ENCODE measurements at regions not wholly inside any gene's neighbourhood (a gene's known extent, or its start where the extent isn't known, plus 50 kb on each side); places are given as distances from the start of the nearest gene placed in this dataset.
"Not testable (repeated sequence)": the region's sequence is repeated elsewhere in the genome, so short reads cannot be mapped to it uniquely, and the experiment has no call there.

DNA sequence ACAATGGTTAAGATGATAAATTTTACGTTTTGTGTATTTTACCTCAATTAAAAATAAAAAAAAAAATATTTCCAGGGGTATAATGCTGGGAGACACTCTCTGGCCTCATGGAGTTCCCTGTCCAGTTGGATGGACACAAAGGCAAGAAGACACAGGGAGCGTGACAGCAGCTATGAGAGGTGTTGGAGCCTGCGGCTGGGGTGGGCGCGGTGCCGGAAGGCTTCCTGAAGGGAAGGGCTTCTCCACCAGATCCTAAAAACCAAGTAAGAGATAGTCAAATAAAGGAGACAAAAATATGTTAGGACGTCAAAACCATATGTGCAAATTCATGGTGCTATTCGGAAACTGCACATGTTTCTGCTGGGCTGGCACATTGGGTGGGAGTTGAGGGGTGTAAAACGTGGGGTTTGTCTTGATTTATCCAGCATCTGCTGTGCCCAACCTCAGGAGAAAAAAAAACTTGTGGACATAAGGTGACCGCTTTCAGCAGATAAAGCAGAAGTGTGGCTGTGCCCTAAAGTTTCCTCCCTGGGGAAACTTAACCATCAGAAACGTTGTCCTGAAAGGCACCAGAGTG, 467.6 kb downstream of the RNF144A start:
- Histone ChIP-seq H3K9me3 (ENCODE audit: control insufficient read depth in 4 of 4, low read length in 3 of 4) (no peaks in the 10 kb centered on the region), H3K9ac (ENCODE audit: low read depth in 1 of 2, low read length in 2 of 2) (no peak overlapping the region), H3K27me3 (ENCODE audit: control insufficient read depth in 4 of 4, insufficient read depth in 4 of 4, low read length in 3 of 4) (peaks cover 0 to 5% (median 0%) of the 10 kb centered on the region in 4 donors), H3K36me3 (ENCODE audit: control insufficient read depth in 4 of 4, insufficient read depth in 3 of 4, low read depth in 1 of 4, low read length in 3 of 4) (no peaks in the 10 kb centered on the region), H3K4me1 (ENCODE audit: control insufficient read depth in 4 of 4, insufficient read depth in 4 of 4, low read length in 3 of 4) (no peaks in the 10 kb centered on the region), H3K4me3 (ENCODE audit: low read depth in 1 of 3, low read length in 3 of 3) (no peak overlapping the region), H3K27ac (ENCODE audit: low read depth in 1 of 2, low read length in 2 of 2) (no peak overlapping the region)
- DNase-seq (ENCODE audit: low spot score), result no peak
- TF ChIP-seq NR2F2 (IDR thresholded peaks at IDR 0.05) (no peak), FOXA2 (IDR thresholded peaks at IDR 0.05) (no peak), YY1 (IDR thresholded peaks at IDR 0.05) (no peak), FOXA1 (IDR thresholded peaks at IDR 0.05) (no peak), SP1 (IDR thresholded peaks at IDR 0.05) (no peak), HNF4A (conservative IDR thresholded peaks at IDR 0.05) (no peak), EGR1 (IDR thresholded peaks at IDR 0.05; ENCODE audit: low read depth in 2 of 2) (no peak), JUND (IDR thresholded peaks at IDR 0.05) (no peak), TAF1 (conservative IDR thresholded peaks at IDR 0.05) (no peak), RXRA (IDR thresholded peaks at IDR 0.05) (no peak), HNF4G (IDR thresholded peaks at IDR 0.05) (no peak), RAD21 (IDR thresholded peaks at IDR 0.05) (no peak)
- TF ChIP-seq, protein P1, sequence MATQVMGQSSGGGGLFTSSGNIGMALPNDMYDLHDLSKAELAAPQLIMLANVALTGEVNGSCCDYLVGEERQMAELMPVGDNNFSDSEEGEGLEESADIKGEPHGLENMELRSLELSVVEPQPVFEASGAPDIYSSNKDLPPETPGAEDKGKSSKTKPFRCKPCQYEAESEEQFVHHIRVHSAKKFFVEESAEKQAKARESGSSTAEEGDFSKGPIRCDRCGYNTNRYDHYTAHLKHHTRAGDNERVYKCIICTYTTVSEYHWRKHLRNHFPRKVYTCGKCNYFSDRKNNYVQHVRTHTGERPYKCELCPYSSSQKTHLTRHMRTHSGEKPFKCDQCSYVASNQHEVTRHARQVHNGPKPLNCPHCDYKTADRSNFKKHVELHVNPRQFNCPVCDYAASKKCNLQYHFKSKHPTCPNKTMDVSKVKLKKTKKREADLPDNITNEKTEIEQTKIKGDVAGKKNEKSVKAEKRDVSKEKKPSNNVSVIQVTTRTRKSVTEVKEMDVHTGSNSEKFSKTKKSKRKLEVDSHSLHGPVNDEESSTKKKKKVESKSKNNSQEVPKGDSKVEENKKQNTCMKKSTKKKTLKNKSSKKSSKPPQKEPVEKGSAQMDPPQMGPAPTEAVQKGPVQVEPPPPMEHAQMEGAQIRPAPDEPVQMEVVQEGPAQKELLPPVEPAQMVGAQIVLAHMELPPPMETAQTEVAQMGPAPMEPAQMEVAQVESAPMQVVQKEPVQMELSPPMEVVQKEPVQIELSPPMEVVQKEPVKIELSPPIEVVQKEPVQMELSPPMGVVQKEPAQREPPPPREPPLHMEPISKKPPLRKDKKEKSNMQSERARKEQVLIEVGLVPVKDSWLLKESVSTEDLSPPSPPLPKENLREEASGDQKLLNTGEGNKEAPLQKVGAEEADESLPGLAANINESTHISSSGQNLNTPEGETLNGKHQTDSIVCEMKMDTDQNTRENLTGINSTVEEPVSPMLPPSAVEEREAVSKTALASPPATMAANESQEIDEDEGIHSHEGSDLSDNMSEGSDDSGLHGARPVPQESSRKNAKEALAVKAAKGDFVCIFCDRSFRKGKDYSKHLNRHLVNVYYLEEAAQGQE (IDR thresholded peaks at IDR 0.05), result no peak
- TF ChIP-seq, protein P2, sequence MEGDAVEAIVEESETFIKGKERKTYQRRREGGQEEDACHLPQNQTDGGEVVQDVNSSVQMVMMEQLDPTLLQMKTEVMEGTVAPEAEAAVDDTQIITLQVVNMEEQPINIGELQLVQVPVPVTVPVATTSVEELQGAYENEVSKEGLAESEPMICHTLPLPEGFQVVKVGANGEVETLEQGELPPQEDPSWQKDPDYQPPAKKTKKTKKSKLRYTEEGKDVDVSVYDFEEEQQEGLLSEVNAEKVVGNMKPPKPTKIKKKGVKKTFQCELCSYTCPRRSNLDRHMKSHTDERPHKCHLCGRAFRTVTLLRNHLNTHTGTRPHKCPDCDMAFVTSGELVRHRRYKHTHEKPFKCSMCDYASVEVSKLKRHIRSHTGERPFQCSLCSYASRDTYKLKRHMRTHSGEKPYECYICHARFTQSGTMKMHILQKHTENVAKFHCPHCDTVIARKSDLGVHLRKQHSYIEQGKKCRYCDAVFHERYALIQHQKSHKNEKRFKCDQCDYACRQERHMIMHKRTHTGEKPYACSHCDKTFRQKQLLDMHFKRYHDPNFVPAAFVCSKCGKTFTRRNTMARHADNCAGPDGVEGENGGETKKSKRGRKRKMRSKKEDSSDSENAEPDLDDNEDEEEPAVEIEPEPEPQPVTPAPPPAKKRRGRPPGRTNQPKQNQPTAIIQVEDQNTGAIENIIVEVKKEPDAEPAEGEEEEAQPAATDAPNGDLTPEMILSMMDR (IDR thresholded peaks at IDR 0.05; ENCODE audit: low read depth, low read length, missing input control), result no peak
- TF ChIP-seq, protein P3, sequence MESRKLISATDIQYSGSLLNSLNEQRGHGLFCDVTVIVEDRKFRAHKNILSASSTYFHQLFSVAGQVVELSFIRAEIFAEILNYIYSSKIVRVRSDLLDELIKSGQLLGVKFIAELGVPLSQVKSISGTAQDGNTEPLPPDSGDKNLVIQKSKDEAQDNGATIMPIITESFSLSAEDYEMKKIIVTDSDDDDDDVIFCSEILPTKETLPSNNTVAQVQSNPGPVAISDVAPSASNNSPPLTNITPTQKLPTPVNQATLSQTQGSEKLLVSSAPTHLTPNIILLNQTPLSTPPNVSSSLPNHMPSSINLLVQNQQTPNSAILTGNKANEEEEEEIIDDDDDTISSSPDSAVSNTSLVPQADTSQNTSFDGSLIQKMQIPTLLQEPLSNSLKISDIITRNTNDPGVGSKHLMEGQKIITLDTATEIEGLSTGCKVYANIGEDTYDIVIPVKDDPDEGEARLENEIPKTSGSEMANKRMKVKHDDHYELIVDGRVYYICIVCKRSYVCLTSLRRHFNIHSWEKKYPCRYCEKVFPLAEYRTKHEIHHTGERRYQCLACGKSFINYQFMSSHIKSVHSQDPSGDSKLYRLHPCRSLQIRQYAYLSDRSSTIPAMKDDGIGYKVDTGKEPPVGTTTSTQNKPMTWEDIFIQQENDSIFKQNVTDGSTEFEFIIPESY (IDR thresholded peaks at IDR 0.05), result no peak
- TF ChIP-seq, protein P4, sequence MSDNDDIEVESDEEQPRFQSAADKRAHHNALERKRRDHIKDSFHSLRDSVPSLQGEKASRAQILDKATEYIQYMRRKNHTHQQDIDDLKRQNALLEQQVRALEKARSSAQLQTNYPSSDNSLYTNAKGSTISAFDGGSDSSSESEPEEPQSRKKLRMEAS (IDR thresholded peaks at IDR 0.05), result no peak
- 77% methylated on average over 11 of the region's 11 CpGs for WGBS

DNA sequence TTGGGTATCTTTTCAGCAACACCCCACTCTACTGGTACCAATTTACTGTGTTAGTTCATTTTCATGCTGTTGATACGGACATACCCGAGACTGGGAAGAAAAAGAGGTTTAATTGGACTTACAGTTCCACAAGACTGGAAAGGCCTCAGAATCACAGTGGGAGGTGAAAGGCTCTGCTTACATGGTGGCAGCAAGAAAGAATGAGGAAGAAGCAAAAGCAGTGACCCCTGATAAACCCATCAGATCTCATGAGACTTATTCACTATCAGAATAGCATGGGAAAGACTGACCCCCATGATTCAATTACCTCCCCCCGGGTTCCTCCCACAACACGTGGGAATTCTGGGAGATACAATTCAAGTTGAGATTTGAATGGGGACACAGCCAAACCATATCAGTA, 473.1 kb downstream of the RNF144A start:
- not testable (repeated sequence) for H3K4me3 ChIP-seq (ENCODE audit: low read depth in 1 of 3, low read length in 3 of 3); H3K27me3 ChIP-seq (ENCODE audit: control insufficient read depth in 4 of 4, insufficient read depth in 4 of 4, low read length in 3 of 4); H3K27ac ChIP-seq (ENCODE audit: low read depth in 1 of 2, low read length in 2 of 2); DNase-seq (ENCODE audit: low spot score); H3K9me3 ChIP-seq (ENCODE audit: control insufficient read depth in 4 of 4, low read length in 3 of 4); H3K9ac ChIP-seq (ENCODE audit: low read depth in 1 of 2, low read length in 2 of 2); H3K4me1 ChIP-seq (ENCODE audit: control insufficient read depth in 4 of 4, insufficient read depth in 4 of 4, low read length in 3 of 4); H3K36me3 ChIP-seq (ENCODE audit: control insufficient read depth in 4 of 4, insufficient read depth in 3 of 4, low read depth in 1 of 4, low read length in 3 of 4)
- 89% methylated on average over 4 of the region's 4 CpGs for WGBS
